Keratinocyte (primary cell): ENCODE measurements at regions not wholly inside any gene's neighbourhood (a gene's known extent, or its start where the extent isn't known, plus 50 kb on each side); places are given as distances from the start of the nearest gene placed in this dataset.

Experiments
- EZH2 ChIP-seq: IDR thresholded peaks from one replicate; pipeline ENCODE4 v1.6.1; 2012; ENCODE audit warnings: inconsistent platforms, mild to moderate bottlenecking, low read length, moderate library complexity
- TF ChIP-seq, protein P1 (sequence below), 3 experiments: IDR thresholded peaks in 1 of 3; conservative IDR thresholded peaks in 1 of 3; optimal IDR thresholded peaks in 1 of 3; 2 replicates in 2 of 3; 3 replicates in 1 of 3; pipeline versions ENCODE3 to v1.5.1; 2011; ENCODE audit warnings: low read length in 3 of 3, mild to moderate bottlenecking in 3 of 3, moderate library complexity in 2 of 3, control low read depth in 1 of 3, inconsistent platforms in 1 of 3; ENCODE audit not compliant: insufficient read depth in 2 of 3; ENCODE audit errors: extremely low read depth in 1 of 3

DNA sequence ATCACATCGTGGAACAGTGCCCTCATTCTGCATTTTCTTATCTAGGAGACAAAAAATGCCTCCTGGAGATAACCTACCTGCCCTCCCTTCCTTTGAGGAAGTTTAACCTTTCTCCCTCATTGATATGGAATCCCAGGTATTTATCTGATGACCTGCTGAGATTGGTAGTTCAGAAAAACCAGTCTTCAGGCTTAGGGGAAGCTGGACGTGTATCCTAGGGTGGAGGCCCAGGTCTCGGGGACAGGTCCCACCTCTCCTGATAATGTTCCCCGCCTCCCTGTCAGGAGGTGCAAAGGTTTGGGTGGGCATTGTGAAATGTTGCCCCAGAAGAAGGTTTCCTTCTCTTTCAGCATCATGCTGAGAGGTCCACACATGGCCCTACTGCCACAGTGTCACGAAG, 186.9 kb upstream of the NAV2 start:
- TF ChIP-seq, protein P1, sequence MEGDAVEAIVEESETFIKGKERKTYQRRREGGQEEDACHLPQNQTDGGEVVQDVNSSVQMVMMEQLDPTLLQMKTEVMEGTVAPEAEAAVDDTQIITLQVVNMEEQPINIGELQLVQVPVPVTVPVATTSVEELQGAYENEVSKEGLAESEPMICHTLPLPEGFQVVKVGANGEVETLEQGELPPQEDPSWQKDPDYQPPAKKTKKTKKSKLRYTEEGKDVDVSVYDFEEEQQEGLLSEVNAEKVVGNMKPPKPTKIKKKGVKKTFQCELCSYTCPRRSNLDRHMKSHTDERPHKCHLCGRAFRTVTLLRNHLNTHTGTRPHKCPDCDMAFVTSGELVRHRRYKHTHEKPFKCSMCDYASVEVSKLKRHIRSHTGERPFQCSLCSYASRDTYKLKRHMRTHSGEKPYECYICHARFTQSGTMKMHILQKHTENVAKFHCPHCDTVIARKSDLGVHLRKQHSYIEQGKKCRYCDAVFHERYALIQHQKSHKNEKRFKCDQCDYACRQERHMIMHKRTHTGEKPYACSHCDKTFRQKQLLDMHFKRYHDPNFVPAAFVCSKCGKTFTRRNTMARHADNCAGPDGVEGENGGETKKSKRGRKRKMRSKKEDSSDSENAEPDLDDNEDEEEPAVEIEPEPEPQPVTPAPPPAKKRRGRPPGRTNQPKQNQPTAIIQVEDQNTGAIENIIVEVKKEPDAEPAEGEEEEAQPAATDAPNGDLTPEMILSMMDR (optimal IDR thresholded peaks at IDR 0.05 in 1 of 3, IDR thresholded peaks at IDR 0.05 in 1 of 3, conservative IDR thresholded peaks at IDR 0.05 in 1 of 3; ENCODE audit: extremely low read depth in 1 of 3, insufficient read depth in 2 of 3, low read length in 3 of 3) = no peak
- no peak for TF ChIP-seq EZH2
